ENCODE measurements at regions not wholly inside any gene's neighbourhood (a gene's known extent, or its start where the extent isn't known, plus 50 kb on each side); places are given as distances from the start of the nearest gene placed in this dataset.

DNA sequence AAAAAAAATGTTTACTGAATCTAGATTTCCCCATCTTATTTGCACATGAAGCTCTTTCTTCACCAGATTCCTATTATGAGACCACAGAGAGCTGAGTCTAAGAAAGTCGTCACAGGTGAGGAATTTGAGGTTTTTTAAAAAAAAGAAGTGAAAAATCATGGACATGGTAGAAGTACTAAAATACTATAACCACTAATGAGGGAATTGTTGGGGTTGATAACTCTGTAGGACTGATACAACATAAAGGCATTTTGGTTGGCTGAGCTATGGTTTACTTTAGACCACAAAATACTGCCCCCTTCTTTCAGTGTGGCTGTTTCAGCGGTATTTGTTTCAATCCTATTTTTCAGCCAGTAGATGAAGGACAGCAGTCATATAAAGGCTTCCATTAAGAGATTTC is 1111.3 kb downstream of the TYW1 start:
- TF ChIP-seq, protein P1, sequence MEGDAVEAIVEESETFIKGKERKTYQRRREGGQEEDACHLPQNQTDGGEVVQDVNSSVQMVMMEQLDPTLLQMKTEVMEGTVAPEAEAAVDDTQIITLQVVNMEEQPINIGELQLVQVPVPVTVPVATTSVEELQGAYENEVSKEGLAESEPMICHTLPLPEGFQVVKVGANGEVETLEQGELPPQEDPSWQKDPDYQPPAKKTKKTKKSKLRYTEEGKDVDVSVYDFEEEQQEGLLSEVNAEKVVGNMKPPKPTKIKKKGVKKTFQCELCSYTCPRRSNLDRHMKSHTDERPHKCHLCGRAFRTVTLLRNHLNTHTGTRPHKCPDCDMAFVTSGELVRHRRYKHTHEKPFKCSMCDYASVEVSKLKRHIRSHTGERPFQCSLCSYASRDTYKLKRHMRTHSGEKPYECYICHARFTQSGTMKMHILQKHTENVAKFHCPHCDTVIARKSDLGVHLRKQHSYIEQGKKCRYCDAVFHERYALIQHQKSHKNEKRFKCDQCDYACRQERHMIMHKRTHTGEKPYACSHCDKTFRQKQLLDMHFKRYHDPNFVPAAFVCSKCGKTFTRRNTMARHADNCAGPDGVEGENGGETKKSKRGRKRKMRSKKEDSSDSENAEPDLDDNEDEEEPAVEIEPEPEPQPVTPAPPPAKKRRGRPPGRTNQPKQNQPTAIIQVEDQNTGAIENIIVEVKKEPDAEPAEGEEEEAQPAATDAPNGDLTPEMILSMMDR (IDR thresholded peaks at IDR 0.05; ENCODE audit: low read length), result peak; percentile 16; the same call in 1 of the 2 replicates
- TF ChIP-seq EZH2 (optimal IDR thresholded peaks at IDR 0.05; ENCODE audit: low read depth, low read length) (no peak), EZH2phosphoT487 (IDR thresholded peaks at IDR 0.05; ENCODE audit: low read length) (no peak)
